22Rv1 (cell line): ENCODE measurements at regions not wholly inside any gene's neighbourhood (a gene's known extent, or its start where the extent isn't known, plus 50 kb on each side); places are given as distances from the start of the nearest gene placed in this dataset.

ENCODE experiments used
- H3K27ac ChIP-seq: fragments of 450-650 bp; 2 replicates; pipeline ENCODE4 v1.5.1; 2017
- CTCF ChIP-seq: fragments of 450-650 bp; IDR thresholded peaks from 2 replicates; pipeline ENCODE4 v1.5.1; 2017; ENCODE audit warnings: mild to moderate bottlenecking
- ZFX ChIP-seq: fragments of 450-650 bp; IDR thresholded peaks from 2 replicates; pipeline ENCODE4 v1.6.1; 2017; ENCODE audit warnings: antibody characterized with exemption, borderline replicate concordance

GRCh38 chrX:69260169-69260568, 94.9 kb upstream of the PJA1 start:
- H3K27ac ChIP-seq, result no peak overlapping the region
- TF ChIP-seq CTCF (no peak), ZFX (no peak)

GRCh38 chrX:69258893-69259292, 93.6 kb upstream of the PJA1 start:
- H3K27ac ChIP-seq, result no peak overlapping the region
- TF ChIP-seq CTCF (no peak), ZFX (no peak)

GRCh38 chrX:69257499-69258127, 92.4 kb upstream of the PJA1 start:
- TF ChIP-seq CTCF, result no peak

GRCh38 chrX:69256291-69256565, 91.0 kb upstream of the PJA1 start:
- no peak overlapping the region for H3K27ac ChIP-seq
- TF ChIP-seq ZFX (no peak), CTCF (no peak)

More at GRCh38 chrX:69257499-69258127, 92.4 kb upstream of the PJA1 start:
- no peak overlapping the region for H3K27ac ChIP-seq

GRCh38 chrX:69255441-69256290, 90.4 kb upstream of the PJA1 start:
- TF ChIP-seq CTCF (no peak), ZFX (no peak)
- H3K27ac ChIP-seq, result no peak overlapping the region

GRCh38 chrX:69253821-69254220, 88.6 kb upstream of the PJA1 start:
- no peak for TF ChIP-seq ZFX
- no peak for TF ChIP-seq CTCF
- no peak overlapping the region for H3K27ac ChIP-seq

- H3K27ac ChIP-seq, result no peak overlapping the region
- TF ChIP-seq ZFX (no peak), CTCF (no peak)
Measured at GRCh38 chrX:69243276-69243675, 78.0 kb upstream of the PJA1 start.
